ENCODE measurements at regions not wholly inside any gene's neighbourhood (a gene's known extent, or its start where the extent isn't known, plus 50 kb on each side); places are given as distances from the start of the nearest gene placed in this dataset.

DNA sequence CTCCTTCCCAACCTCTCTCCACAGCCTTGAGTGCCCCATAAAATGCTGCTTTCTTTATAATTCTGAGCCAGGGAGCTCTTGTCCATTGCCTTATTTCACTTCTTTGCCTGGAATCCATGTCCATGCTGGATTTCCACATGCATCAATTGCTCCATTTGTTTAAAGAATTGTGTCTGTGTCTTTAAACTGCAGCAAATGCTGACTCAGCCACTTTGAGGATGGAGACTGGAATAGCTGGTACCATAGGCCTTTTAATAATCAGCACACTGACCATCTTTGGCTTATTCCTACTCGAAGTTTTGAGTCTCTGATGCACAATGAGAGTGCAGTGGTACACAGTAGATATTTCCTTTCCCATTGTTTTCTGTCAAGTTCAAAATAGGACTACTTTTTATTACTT lies 318.8 kb downstream of the LRIG3 start:
- no peak overlapping the region for H3K4me3 ChIP-seq (ENCODE audit: low read depth, low read length)
- TF ChIP-seq CTCF (IDR thresholded peaks at IDR 0.05; ENCODE audit: insufficient read depth, low read depth, low read length, missing control alignments): no peak
- DNase-seq (ENCODE audit: low read depth): no peak

DNA sequence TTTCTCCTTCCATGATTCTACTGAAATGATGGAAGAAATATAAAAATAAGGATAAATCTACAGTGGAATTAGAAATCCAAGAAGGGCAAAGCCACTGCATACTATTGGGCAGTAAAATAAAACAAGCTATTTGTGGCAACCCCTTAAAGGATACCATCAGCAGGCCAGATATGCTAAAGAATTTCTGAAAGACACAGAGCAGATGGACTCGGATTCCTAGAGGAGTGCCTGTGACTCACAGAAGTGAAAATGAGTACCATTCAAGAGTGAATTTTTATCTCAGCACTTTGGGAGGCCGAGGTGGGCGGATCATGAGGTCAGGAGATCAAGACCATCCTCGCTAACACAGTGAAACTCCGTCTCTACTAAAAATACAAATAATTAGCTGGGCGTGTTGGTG lies 318.1 kb downstream of the LRIG3 start:
- no peak for DNase-seq (ENCODE audit: low read depth)
- H3K4me3 ChIP-seq (ENCODE audit: low read depth, low read length): no peak overlapping the region
- TF ChIP-seq CTCF (IDR thresholded peaks at IDR 0.05; ENCODE audit: insufficient read depth, low read depth, low read length, missing control alignments): no peak

DNA sequence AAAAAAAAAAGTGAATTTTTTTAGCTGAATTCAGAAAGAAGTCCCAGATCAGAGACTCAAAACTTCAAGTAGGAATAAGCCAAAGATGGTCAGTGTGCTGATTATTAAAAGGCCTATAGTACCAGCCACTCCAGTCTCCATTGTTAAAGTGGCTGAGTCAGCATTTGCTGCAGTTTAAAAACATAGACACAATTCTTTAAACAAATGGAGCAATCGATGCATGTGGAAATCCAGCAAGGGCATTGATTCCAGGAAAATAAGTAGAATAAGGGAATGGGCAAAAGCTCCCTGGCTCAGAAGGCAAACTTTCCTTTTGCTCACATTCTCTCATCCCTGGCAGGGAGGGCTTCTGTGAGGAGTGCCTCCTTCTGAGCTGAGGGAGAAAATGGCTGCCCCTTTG lies 317.6 kb downstream of the LRIG3 start:
- no peak for TF ChIP-seq CTCF (IDR thresholded peaks at IDR 0.05; ENCODE audit: insufficient read depth, low read depth, low read length, missing control alignments)
- no peak overlapping the region for H3K4me3 ChIP-seq (ENCODE audit: low read depth, low read length)
- no peak for DNase-seq (ENCODE audit: low read depth)

- no peak for DNase-seq (ENCODE audit: low read depth)
- no peak overlapping the region for H3K4me3 ChIP-seq (ENCODE audit: low read depth, low read length)
- no peak for TF ChIP-seq CTCF (IDR thresholded peaks at IDR 0.05; ENCODE audit: insufficient read depth, low read depth, low read length, missing control alignments)
These were observed 312.5 kb downstream of the LRIG3 start for GRCh38 chr12:58607805-58608204.

- no peak for DNase-seq (ENCODE audit: low read depth)
- no peak for TF ChIP-seq CTCF (IDR thresholded peaks at IDR 0.05; ENCODE audit: insufficient read depth, low read depth, low read length, missing control alignments)
These were observed 311.6 kb downstream of the LRIG3 start for GRCh38 chr12:58608711-58609110.

DNA sequence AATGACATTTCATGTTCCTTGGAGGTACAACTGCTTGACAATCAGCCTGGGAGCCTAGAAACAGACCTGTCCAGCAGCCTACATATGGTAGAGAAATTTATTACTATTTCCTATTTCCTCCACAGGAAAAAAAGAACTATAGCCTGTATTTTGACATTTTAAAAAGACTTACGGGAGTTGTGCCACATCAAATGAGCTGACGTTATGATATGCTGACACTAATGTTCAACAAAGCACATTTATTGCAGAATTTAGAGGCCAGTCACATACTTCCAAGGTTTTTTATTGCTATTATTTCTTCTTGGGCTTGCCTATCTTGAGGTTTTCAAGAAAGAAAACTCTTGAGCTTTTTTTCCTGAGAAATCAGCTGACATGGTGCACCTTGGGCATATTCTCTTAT lies 305.3 kb downstream of the LRIG3 start:
- no peak for DNase-seq (ENCODE audit: low read depth)
- TF ChIP-seq CTCF (IDR thresholded peaks at IDR 0.05; ENCODE audit: insufficient read depth, low read depth, low read length, missing control alignments): no peak
- H3K4me3 ChIP-seq (ENCODE audit: low read depth, low read length): no peak overlapping the region

More at GRCh38 chr12:58608711-58609110, 311.6 kb downstream of the LRIG3 start:
- H3K4me3 ChIP-seq (ENCODE audit: low read depth, low read length): no peak overlapping the region

GRCh38 chr12:58615576-58615975 lies 304.7 kb downstream of the LRIG3 start:
- no peak for DNase-seq (ENCODE audit: low read depth)
- no peak overlapping the region for H3K4me3 ChIP-seq (ENCODE audit: low read depth, low read length)
- no peak for TF ChIP-seq CTCF (IDR thresholded peaks at IDR 0.05; ENCODE audit: insufficient read depth, low read depth, low read length, missing control alignments)

Measured in GM12865 (cell line).